AG09319 (cell line): ENCODE measurements at regions not wholly inside any gene's neighbourhood (a gene's known extent, or its start where the extent isn't known, plus 50 kb on each side); places are given as distances from the start of the nearest gene placed in this dataset.
"Not testable (repeated sequence)": the region's sequence is repeated elsewhere in the genome, so short reads cannot be mapped to it uniquely, and the experiment has no call there.

Experiments
- DNase-seq: peaks from one replicate; pipeline ENCODE4 v3.0.0-alpha.2; 2010; ENCODE audit warnings: low read depth; ENCODE audit errors: extremely low read depth
- TF ChIP-seq, protein P1 (sequence below): IDR thresholded peaks from 2 replicates; pipeline ENCODE4 v1.5.1; 2011; ENCODE audit warnings: low read depth, mild to moderate bottlenecking, inconsistent platforms, low read length, moderate library complexity

DNA sequence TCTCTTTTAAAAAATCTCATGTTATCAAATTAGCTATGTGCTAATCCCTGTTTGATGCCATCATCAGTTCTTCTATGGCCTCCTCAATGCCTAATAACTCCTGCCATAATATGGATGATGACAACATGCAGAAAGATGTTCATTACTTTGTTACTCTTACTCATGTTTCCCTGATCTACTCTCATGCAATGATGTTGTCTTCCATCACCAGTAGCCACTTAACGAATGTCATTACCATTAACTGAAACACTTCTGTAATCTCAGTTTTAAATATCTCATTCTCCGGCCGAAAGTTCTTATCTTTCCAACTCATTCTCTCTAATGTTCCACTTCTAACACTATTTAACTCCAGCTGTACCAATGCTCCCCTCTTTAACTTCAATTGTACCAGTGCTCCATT, 1187.7 kb downstream of the OTOL1 start:
- TF ChIP-seq, protein P1, sequence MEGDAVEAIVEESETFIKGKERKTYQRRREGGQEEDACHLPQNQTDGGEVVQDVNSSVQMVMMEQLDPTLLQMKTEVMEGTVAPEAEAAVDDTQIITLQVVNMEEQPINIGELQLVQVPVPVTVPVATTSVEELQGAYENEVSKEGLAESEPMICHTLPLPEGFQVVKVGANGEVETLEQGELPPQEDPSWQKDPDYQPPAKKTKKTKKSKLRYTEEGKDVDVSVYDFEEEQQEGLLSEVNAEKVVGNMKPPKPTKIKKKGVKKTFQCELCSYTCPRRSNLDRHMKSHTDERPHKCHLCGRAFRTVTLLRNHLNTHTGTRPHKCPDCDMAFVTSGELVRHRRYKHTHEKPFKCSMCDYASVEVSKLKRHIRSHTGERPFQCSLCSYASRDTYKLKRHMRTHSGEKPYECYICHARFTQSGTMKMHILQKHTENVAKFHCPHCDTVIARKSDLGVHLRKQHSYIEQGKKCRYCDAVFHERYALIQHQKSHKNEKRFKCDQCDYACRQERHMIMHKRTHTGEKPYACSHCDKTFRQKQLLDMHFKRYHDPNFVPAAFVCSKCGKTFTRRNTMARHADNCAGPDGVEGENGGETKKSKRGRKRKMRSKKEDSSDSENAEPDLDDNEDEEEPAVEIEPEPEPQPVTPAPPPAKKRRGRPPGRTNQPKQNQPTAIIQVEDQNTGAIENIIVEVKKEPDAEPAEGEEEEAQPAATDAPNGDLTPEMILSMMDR = no peak
- DNase-seq = no peak

DNA sequence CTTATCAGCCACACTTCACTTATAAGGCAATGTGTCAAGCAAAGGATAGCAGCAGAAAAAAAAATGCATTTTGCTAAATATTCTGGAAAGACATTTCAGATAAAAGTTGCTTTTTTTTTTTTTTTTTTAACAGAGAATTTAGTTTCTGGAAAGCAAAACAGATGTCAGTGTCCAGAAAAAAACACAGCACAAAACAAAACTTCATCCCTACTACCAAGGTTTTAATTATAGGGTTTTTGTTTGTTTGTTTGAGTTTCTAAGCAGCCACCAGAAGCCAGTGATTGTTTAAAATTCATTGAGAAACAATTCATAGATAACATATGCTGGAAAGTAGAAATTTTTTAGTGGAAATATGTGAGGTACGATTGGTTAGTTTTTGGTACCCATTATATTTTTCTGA, 1202.7 kb downstream of the OTOL1 start:
- TF ChIP-seq, protein P1 = no peak
- DNase-seq = no peak

DNA sequence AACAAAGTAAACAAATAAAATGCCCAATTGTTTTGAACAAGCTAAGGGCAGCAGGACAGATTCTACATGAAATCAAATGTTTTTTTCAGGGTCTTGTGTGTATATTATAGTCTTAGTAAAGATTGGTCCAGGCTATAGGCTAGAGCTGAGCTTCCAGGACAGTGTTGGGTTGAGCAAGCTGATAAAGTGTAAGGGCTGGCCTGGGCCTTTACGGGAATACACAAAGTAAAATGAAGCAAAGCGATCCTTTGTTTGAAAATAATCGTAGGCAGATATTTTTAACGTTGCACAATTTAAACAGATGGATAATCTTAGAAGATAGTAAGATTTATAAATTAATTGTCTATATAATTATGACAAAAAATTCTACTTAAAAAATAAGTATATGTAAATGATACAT, 1204.6 kb downstream of the OTOL1 start:
- TF ChIP-seq, protein P1 = no peak

DNA sequence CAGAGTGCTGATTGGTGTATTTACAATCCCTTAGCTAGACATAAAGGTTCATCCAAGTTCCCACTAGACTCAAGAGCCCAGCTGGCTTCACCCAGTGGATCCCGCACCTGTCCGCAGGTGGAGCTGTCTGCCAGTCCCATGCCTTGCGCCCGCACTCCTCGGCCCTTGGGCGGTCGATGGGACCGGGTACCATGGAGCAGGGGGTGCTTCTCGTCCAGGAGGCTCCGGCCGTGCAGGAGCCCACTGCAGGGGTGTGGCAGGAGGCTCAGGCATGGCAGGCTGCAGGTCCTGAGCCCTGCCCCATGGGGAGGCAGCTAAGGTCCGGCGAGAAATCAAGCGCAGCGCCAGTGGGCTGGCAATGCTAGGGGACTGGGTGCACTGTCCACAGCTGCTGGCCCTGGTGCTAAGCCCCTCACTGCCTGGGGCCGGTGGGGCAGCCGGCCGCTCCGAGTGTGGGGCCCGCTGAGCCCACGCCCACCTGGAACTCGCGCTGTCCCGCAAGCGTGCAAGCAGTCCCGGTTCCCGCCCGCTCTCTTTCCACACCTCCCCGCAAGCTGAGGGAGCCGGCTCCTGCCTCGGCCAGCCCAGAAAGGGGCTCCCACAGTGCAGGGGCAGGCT, 1206.3 kb downstream of the OTOL1 start:
- DNase-seq = no peak

More for the DNA sequence above, 1204.6 kb downstream of the OTOL1 start:
- no peak for DNase-seq

DNA sequence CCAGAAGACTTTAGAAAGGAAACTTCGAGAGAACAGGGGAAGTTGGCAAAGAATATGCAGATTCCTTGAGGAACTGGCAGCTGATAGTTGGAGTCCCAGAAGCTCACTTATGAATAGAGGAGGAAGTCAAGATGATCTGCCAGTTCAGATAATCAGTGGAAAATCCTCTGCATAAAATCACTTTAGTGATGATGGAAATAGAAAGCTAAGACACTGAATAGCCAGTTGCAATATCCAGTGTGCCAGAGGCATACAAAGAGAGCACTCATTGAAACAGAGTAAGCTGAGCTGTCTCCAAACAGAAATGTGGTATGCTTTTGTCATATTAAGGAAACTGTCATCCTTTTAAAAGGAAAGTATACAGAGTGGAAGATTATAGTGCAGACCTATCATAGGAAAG, 1207.6 kb downstream of the OTOL1 start:
- no peak for DNase-seq
- TF ChIP-seq, protein P1 = no peak

More for the DNA sequence above, 1206.3 kb downstream of the OTOL1 start:
- TF ChIP-seq, protein P1 = no peak

DNA sequence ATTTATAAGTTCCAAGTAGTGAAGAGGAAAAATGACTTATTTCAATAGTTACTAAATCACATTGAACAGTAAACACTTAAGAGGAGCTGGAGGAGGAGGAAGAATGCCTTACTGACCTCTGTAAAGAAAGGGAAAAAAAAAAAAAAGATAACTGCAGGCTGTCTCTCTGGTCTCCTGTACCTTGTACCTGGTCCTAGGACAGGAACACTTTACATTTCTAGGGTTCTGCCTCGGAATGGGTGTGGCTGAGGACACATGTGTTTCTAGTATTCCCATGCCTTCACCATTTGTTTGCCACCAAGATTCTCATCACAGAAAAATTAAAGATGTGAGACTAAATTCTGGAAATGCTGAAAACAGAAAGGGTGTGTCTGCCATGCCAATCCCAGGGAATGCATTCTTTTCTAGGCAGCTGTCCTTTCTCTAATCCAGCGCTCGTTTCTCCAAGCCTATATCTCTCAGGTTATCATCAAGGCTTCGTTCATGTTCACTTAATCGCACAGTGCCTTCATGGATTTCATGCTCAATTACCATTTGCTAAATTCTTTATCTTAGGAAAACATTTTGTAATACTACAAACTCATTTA, 1208.3 kb downstream of the OTOL1 start:
- TF ChIP-seq, protein P1 = no peak
- no peak for DNase-seq

DNA sequence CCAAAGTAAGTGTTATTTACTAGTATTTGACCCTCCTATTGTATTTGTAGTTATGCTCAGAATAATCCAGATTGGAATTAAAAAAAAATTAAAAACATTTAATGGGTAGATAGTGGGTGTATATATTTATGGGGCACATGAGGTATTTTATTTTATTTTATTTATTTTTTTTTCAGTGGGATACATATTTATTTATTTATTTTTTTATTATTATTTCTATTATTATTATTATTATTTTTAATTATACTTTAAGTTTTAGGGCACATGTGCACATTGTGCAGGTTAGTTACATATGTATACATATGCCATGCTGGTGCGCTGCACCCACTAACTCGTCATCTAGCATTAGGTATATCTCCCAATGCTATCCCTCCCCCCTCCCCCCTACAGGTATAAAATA, 1211.8 kb downstream of the OTOL1 start:
- not testable (repeated sequence) for DNase-seq

DNA sequence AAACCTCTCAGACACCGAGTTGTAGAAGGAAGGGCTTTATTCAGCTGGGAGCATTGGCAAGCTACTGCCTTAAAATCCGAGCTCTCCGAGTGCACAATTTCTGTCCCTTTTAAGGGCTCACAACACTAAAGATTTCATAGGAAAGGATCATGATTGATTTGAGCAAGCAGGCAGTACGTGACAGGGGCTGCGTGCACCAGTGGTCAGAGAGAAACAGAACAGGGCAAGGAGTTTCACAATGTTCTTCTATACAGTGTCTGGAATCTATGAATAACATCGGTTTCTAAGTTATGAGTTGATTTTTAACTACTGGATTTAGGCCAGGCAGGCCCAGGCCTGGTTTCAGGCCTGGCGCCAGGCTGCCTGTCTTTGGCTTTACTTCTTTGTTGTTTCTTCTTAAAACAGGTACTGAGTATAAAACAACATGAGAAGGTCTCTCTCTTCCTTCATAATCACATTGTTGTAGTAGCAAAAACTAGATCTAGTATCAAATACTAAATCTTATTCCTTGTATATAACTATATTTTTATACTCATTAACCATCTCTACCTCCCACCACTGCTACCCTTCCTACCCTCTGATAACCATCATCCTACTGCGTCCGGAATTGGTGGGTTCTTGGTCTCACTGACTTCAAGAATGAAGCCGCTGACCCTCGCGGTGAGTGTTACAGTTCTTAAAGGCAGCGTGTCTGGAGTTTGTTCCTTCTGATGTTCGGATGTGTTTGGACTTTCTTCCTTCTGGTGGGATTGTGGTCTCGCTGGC, 1212.5 kb downstream of the OTOL1 start:
- DNase-seq = not testable (repeated sequence)
